HepG2 (cell line): ENCODE measurements at regions not wholly inside any gene's neighbourhood (a gene's known extent, or its start where the extent isn't known, plus 50 kb on each side); places are given as distances from the start of the nearest gene placed in this dataset.

Source experiments
- CENPT ChIP-seq: sonication (generic); formaldehyde crosslinking; IDR thresholded peaks from 2 replicates; pipeline ENCODE4 v1.8.0; 2022; ENCODE audit warnings: low read depth, mild to moderate bottlenecking, moderate library complexity, missing genetic modification reagents
- DPF2 ChIP-seq: sonication (generic); formaldehyde crosslinking; IDR thresholded peaks from 2 replicates; pipeline ENCODE4 v1.4.0; 2020; ENCODE audit warnings: mild to moderate bottlenecking, low read depth, missing genetic modification reagents, borderline replicate concordance
- ERF ChIP-seq: IDR thresholded peaks from 2 replicates; pipeline ENCODE4 v1.6.1; 2018; ENCODE audit warnings: missing biosample characterization, missing genetic modification reagents
- GPN1 ChIP-seq: sonication (generic); formaldehyde crosslinking; IDR thresholded peaks from 2 replicates; pipeline ENCODE4 v1.5.1; 2020; ENCODE audit warnings: missing genetic modification reagents, borderline replicate concordance
- MTA1 ChIP-seq: sonication (generic); formaldehyde crosslinking; IDR thresholded peaks from 2 replicates; pipeline ENCODE4 v1.4.0; 2020; ENCODE audit warnings: missing genetic modification reagents, mild to moderate bottlenecking, borderline replicate concordance
- MXI1 ChIP-seq: IDR thresholded peaks from 3 replicates; pipeline ENCODE4 v1.6.1; 2012; ENCODE audit warnings: low read depth, low read length, inconsistent platforms, borderline replicate concordance
- RAD21 ChIP-seq: fragments of 450-650 bp; formaldehyde crosslinking; IDR thresholded peaks from 2 replicates; pipeline ENCODE4 v1.5.0; 2020; ENCODE audit warnings: mild to moderate bottlenecking
- REL ChIP-seq: sonication (generic); formaldehyde crosslinking; conservative IDR thresholded peaks from 2 replicates; pipeline ENCODE4 v1.8.0; 2022; ENCODE audit warnings: mild to moderate bottlenecking, missing genetic modification reagents, moderate library complexity
- SP2 ChIP-seq: sonication (generic); formaldehyde crosslinking; IDR thresholded peaks from 2 replicates; pipeline ENCODE4 v1.5.1; 2020; ENCODE audit warnings: mild to moderate bottlenecking, missing genetic modification reagents
- ZBTB44 ChIP-seq: sonication (generic); formaldehyde crosslinking; IDR thresholded peaks from 2 replicates; pipeline ENCODE4 v1.4.0; 2020; ENCODE audit warnings: missing genetic modification reagents
- TF ChIP-seq, protein P1 (sequence below): sonication (generic); formaldehyde crosslinking; IDR thresholded peaks from 2 replicates; pipeline ENCODE4 v1.5.0; 2020; ENCODE audit warnings: mild to moderate bottlenecking, missing genetic modification reagents, moderate library complexity
- TF ChIP-seq, protein P2 (sequence below): IDR thresholded peaks from 2 replicates; pipeline ENCODE4 v1.6.1; 2016

DNA sequence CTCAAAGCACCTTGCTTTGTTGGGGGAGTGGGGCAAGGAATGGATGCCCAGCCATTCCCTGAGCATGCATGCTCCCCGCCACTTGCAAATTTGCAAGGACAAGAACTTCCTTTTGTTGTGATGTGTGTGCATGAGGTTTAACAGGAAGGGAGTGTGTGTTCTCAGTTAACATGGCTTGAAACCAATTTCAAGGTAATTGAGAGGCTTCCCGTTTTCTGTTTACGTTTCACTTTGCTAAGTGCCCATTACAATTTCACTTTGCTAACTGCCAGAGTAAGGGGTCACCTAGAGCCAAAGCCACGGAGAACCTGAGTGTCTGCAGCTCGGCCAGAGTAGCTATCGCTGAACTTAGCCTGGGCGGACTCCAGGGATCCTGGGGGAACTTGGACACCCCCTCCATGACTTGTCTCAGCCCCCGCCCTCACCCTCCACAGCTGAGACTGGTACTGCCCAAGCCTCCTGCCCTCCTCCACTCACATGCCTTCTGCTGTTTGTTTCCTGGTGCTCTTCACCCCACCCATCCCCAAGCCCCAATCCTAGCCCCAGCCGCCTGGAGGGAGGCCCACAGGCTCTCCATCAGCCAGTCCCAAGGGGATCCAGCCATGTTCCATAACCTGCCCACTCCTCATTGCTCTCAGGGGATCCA is 53.6 kb upstream of the LAPTM4A start:
- TF ChIP-seq, protein P1, sequence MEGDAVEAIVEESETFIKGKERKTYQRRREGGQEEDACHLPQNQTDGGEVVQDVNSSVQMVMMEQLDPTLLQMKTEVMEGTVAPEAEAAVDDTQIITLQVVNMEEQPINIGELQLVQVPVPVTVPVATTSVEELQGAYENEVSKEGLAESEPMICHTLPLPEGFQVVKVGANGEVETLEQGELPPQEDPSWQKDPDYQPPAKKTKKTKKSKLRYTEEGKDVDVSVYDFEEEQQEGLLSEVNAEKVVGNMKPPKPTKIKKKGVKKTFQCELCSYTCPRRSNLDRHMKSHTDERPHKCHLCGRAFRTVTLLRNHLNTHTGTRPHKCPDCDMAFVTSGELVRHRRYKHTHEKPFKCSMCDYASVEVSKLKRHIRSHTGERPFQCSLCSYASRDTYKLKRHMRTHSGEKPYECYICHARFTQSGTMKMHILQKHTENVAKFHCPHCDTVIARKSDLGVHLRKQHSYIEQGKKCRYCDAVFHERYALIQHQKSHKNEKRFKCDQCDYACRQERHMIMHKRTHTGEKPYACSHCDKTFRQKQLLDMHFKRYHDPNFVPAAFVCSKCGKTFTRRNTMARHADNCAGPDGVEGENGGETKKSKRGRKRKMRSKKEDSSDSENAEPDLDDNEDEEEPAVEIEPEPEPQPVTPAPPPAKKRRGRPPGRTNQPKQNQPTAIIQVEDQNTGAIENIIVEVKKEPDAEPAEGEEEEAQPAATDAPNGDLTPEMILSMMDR: no peak
- TF ChIP-seq, protein P2, sequence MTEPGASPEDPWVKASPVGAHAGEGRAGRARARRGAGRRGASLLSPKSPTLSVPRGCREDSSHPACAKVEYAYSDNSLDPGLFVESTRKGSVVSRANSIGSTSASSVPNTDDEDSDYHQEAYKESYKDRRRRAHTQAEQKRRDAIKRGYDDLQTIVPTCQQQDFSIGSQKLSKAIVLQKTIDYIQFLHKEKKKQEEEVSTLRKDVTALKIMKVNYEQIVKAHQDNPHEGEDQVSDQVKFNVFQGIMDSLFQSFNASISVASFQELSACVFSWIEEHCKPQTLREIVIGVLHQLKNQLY (CRISPR knock-in tag): no peak
- TF ChIP-seq RAD21 (CRISPR knock-in tag) (no peak), SP2 (no peak), ERF (CRISPR knock-in tag) (no peak), REL (CRISPR knock-in tag) (no peak), MXI1 (no peak), CENPT (CRISPR knock-in tag) (no peak), ZBTB44 (CRISPR knock-in tag) (no peak), GPN1 (no peak), DPF2 (no peak), MTA1 (CRISPR knock-in tag) (no peak)
